ENCODE measurements at regions not wholly inside any gene's neighbourhood (a gene's known extent, or its start where the extent isn't known, plus 50 kb on each side); places are given as distances from the start of the nearest gene placed in this dataset.

GRCh38 chr13:108533842-108534241 lies 95.6 kb upstream of the MYO16 start:
- no peak for TF ChIP-seq EZH2 (IDR thresholded peaks at IDR 0.05; ENCODE audit: insufficient read depth, poor library complexity, severe bottlenecking)
- TF ChIP-seq EZH2phosphoT487 (IDR thresholded peaks at IDR 0.05; ENCODE audit: insufficient read depth, low read depth), result no peak

Data from GM23248 (cell line).